Bronchial epithelial cell (primary cell): ENCODE measurements at regions not wholly inside any gene's neighbourhood (a gene's known extent, or its start where the extent isn't known, plus 50 kb on each side); places are given as distances from the start of the nearest gene placed in this dataset.

Experiments
- DNase-seq: peaks from one replicate; pipeline ENCODE4 v3.0.0-alpha.2; 2010; ENCODE audit warnings: low read depth
- FAIRE-seq: peaks from 2 replicates; lab custom pipeline; 2011; peaks lifted over from hg19 to GRCh38; lab: Jason Lieb, UNC
- H3K27me3 ChIP-seq: 2 replicates; pipeline ENCODE4 v1.5.1; 2011; ENCODE audit warnings: low read length; ENCODE audit not compliant: control insufficient read depth, insufficient read depth
- H3K36me3 ChIP-seq: 2 replicates; pipeline ENCODE4 v1.5.1; 2011; ENCODE audit warnings: low read length; ENCODE audit not compliant: control insufficient read depth, insufficient read depth
- H3K4me3 ChIP-seq: 2 replicates; pipeline ENCODE4 v1.5.1; 2011; ENCODE audit warnings: mild to moderate bottlenecking, low read depth, low read length, control low read depth
- CTCF ChIP-seq: IDR thresholded peaks from 2 replicates; pipeline ENCODE4 v1.5.1; 2011; ENCODE audit warnings: mild to moderate bottlenecking, moderate library complexity, low read length, control low read depth, inconsistent platforms; ENCODE audit not compliant: insufficient read depth, severe bottlenecking

GRCh38 chr4:84420608-84421007 is 78.5 kb downstream of the NKX6-1 start:
- Histone ChIP-seq H3K4me3 (no peak overlapping the region), H3K27me3 (no peaks in the 10 kb centered on the region), H3K36me3 (no peaks in the 10 kb centered on the region)
- DNase-seq (no peak), FAIRE-seq (no peak)
- TF ChIP-seq CTCF = no peak

- no peak for FAIRE-seq
- Histone ChIP-seq H3K4me3 (no peak overlapping the region), H3K27me3 (no peaks in the 10 kb centered on the region), H3K36me3 (no peaks in the 10 kb centered on the region)
- DNase-seq = no peak
- no peak for TF ChIP-seq CTCF
Measured at GRCh38 chr4:84419201-84419600, 79.9 kb downstream of the NKX6-1 start.

- Histone ChIP-seq H3K4me3 (no peak overlapping the region), H3K27me3 (no peaks in the 10 kb centered on the region), H3K36me3 (no peaks in the 10 kb centered on the region)
- DNase-seq = no peak
- no peak for FAIRE-seq
- TF ChIP-seq CTCF = no peak
Measured at GRCh38 chr4:84417997-84418709, 80.9 kb downstream of the NKX6-1 start.

- no peaks in the 10 kb centered on the region for H3K27me3 ChIP-seq
- no peak for FAIRE-seq
- DNase-seq = no peak
- no peak for TF ChIP-seq CTCF
- H3K4me3 ChIP-seq = no peak overlapping the region
- H3K36me3 ChIP-seq = no peaks in the 10 kb centered on the region
Measured at GRCh38 chr4:84413976-84414375, 85.1 kb downstream of the NKX6-1 start.

GRCh38 chr4:84413480-84413879 is 85.6 kb downstream of the NKX6-1 start:
- DNase-seq (no peak), FAIRE-seq (no peak)
- Histone ChIP-seq H3K27me3 (no peaks in the 10 kb centered on the region), H3K4me3 (no peak overlapping the region), H3K36me3 (no peaks in the 10 kb centered on the region)
- no peak for TF ChIP-seq CTCF

GRCh38 chr4:84412062-84412461 is 87.0 kb downstream of the NKX6-1 start:
- Histone ChIP-seq H3K27me3 (no peaks in the 10 kb centered on the region), H3K4me3 (no peak overlapping the region), H3K36me3 (no peaks in the 10 kb centered on the region)
- TF ChIP-seq CTCF = no peak
- FAIRE-seq = no peak
- no peak for DNase-seq
